ENCODE measurements at regions not wholly inside any gene's neighbourhood (a gene's known extent, or its start where the extent isn't known, plus 50 kb on each side); places are given as distances from the start of the nearest gene placed in this dataset.

GRCh38 chr14:71595441-71595840, 336.8 kb upstream of the RGS6 start:
- TF ChIP-seq, protein P1, sequence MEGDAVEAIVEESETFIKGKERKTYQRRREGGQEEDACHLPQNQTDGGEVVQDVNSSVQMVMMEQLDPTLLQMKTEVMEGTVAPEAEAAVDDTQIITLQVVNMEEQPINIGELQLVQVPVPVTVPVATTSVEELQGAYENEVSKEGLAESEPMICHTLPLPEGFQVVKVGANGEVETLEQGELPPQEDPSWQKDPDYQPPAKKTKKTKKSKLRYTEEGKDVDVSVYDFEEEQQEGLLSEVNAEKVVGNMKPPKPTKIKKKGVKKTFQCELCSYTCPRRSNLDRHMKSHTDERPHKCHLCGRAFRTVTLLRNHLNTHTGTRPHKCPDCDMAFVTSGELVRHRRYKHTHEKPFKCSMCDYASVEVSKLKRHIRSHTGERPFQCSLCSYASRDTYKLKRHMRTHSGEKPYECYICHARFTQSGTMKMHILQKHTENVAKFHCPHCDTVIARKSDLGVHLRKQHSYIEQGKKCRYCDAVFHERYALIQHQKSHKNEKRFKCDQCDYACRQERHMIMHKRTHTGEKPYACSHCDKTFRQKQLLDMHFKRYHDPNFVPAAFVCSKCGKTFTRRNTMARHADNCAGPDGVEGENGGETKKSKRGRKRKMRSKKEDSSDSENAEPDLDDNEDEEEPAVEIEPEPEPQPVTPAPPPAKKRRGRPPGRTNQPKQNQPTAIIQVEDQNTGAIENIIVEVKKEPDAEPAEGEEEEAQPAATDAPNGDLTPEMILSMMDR (conservative IDR thresholded peaks at IDR 0.05; ENCODE audit: low read depth, low read length) = no peak
- TF ChIP-seq RAD21 (IDR thresholded peaks at IDR 0.05; ENCODE audit: low read length) = no peak
- TF ChIP-seq SMC3 (IDR thresholded peaks at IDR 0.05; ENCODE audit: low read depth, low read length) = no peak
- TF ChIP-seq, protein P2, sequence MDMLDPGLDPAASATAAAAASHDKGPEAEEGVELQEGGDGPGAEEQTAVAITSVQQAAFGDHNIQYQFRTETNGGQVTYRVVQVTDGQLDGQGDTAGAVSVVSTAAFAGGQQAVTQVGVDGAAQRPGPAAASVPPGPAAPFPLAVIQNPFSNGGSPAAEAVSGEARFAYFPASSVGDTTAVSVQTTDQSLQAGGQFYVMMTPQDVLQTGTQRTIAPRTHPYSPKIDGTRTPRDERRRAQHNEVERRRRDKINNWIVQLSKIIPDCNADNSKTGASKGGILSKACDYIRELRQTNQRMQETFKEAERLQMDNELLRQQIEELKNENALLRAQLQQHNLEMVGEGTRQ (IDR thresholded peaks at IDR 0.05; ENCODE audit: low read depth, low read length) = no peak
- no peak for TF ChIP-seq CEBPB (IDR thresholded peaks at IDR 0.05; ENCODE audit: low read depth, low read length)
- TF ChIP-seq POLR2A (IDR thresholded peaks at IDR 0.05; ENCODE audit: low read depth, low read length) = no peak
- TF ChIP-seq NFE2L2 (IDR thresholded peaks at IDR 0.05; ENCODE audit: low read depth, low read length) = no peak
- no peak for TF ChIP-seq MAZ (IDR thresholded peaks at IDR 0.05; ENCODE audit: borderline replicate concordance, low read depth, low read length)
- no peak for TF ChIP-seq FOS (IDR thresholded peaks at IDR 0.05; ENCODE audit: low read depth, low read length)
- TF ChIP-seq RCOR1 (IDR thresholded peaks at IDR 0.05; ENCODE audit: insufficient replicate concordance, low read length) = no peak
- no peak for TF ChIP-seq RFX5 (IDR thresholded peaks at IDR 0.05; ENCODE audit: low read depth, low read length)
